Caco-2 (cell line): ENCODE measurements at regions not wholly inside any gene's neighbourhood (a gene's known extent, or its start where the extent isn't known, plus 50 kb on each side); places are given as distances from the start of the nearest gene placed in this dataset.

Experiments
- BruUV-seq: library from RNA; stranded (reverse); fragments of 400-500 nt; replicated peaks from 2 replicates; lab custom pipeline; 2021; lab: Mats Ljungman, UMichigan
- CTCF ChIA-PET: fragments of 300-600 bp; sonication (Branson Sonifier 250); formaldehyde crosslinking; loops from one replicate; lab custom pipeline; 2022; ENCODE audit warnings: antibody characterized with exemption; lab: Charles Lee
- POLR2A ChIA-PET: fragments of 300-600 bp; sonication (Branson Sonifier 250); formaldehyde crosslinking; loops from one replicate; lab custom pipeline; 2022; ENCODE audit warnings: antibody characterized with exemption; lab: Charles Lee
- DNase-seq, 2 experiments: peaks; one replicate each; pipeline versions ENCODE4 v3.0.0 to v3.0.0-alpha.2; 2020 to 2022
- H3K27me3 ChIP-seq: replicated peaks from 2 replicates; pipeline ENCODE4 v1.6.0; 2011; ENCODE audit warnings: low read length; ENCODE audit not compliant: control insufficient read depth, insufficient read depth
- H3K36me3 ChIP-seq: 2 replicates; pipeline ENCODE4 v1.5.1; 2011; ENCODE audit warnings: low read length; ENCODE audit not compliant: control insufficient read depth, insufficient read depth
- H3K4me1 ChIP-seq: fragments of 250-450 bp; sonication (Bioruptor Pico); 2 replicates; pipeline ENCODE4 v1.5.1; 2020; ENCODE audit warnings: mild to moderate bottlenecking
- H3K4me3 ChIP-seq: 2 replicates; pipeline ENCODE4 v1.5.1; 2011; ENCODE audit warnings: low read depth, mild to moderate bottlenecking, control low read depth, low read length
- H3K9me3 ChIP-seq: fragments of 250-450 bp; sonication (Bioruptor Pico); 2 replicates; pipeline ENCODE4 v1.5.1; 2020; ENCODE audit warnings: mild to moderate bottlenecking, moderate library complexity
- H3K27ac Mint-ChIP-seq: one replicate; pipeline ENCODE4 v1.8.0; 2022; ENCODE audit warnings: mixed read lengths; ENCODE audit not compliant: unreplicated experiment
- H3K27me3 Mint-ChIP-seq: one replicate; pipeline ENCODE4 v1.8.0; 2022; ENCODE audit warnings: mixed read lengths; ENCODE audit not compliant: insufficient read depth, unreplicated experiment
- H3K36me3 Mint-ChIP-seq: one replicate; pipeline ENCODE4 v1.8.0; 2022; ENCODE audit warnings: mild to moderate bottlenecking, mixed read lengths; ENCODE audit not compliant: insufficient read depth, unreplicated experiment
- H3K4me1 Mint-ChIP-seq: one replicate; pipeline ENCODE4 v1.8.0; 2022; ENCODE audit warnings: low read depth, mixed read lengths; ENCODE audit not compliant: unreplicated experiment
- H3K4me3 Mint-ChIP-seq: one replicate; pipeline ENCODE4 v1.8.0; 2022; ENCODE audit warnings: mild to moderate bottlenecking, moderate library complexity, mixed read lengths; ENCODE audit not compliant: unreplicated experiment
- H3K9me3 Mint-ChIP-seq: one replicate; pipeline ENCODE4 v1.8.0; 2022; ENCODE audit warnings: mixed read lengths; ENCODE audit not compliant: unreplicated experiment
- CTCF ChIP-seq, 2 experiments: fragments of 200-600 bp in 1 of 2; IDR thresholded peaks; 1 replicate in 1 of 2; 2 replicates in 1 of 2; pipeline versions ENCODE4 v1.5.1 to v1.8.0; 2011 to 2022; ENCODE audit warnings: antibody characterized with exemption in 1 of 2, control low read depth in 1 of 2, inconsistent platforms in 1 of 2, low read depth in 1 of 2, low read length in 1 of 2, mild to moderate bottlenecking in 1 of 2, moderate library complexity in 1 of 2; ENCODE audit not compliant: insufficient read depth in 1 of 2, severe bottlenecking in 1 of 2, unreplicated experiment in 1 of 2
- intact Hi-C: fragments of 100-400 bp; cut with micrococcal nuclease; formaldehyde crosslinking; loops from one replicate; pipeline ENCODE4 v1.10.0; 2022; ENCODE audit not compliant: unreplicated experiment

GRCh38 chr7:93039786-93040185, 78.0 kb downstream of the SAMD9 start:
- H3K4me3 Mint-ChIP-seq = no peak overlapping the region
- intact Hi-C loops = no loop called here
- no peak overlapping the region for H3K4me3 ChIP-seq
- no peak overlapping the region for H3K27ac Mint-ChIP-seq
- no peaks in the 10 kb centered on the region for H3K4me1 Mint-ChIP-seq
- BruUV-seq = no TSS peak
- ChIA-PET CTCF (no interaction called here), POLR2A (no interaction called here)
- H3K9me3 Mint-ChIP-seq = no peaks in the 10 kb centered on the region
- H3K27me3 ChIP-seq = no peaks in the 10 kb centered on the region
- no peaks in the 10 kb centered on the region for H3K27me3 Mint-ChIP-seq
- DNase-seq = no peak
- no peak for TF ChIP-seq CTCF (IDR thresholded peaks at IDR 0.05; ENCODE audit: insufficient read depth in 1 of 2, low read depth in 1 of 2, low read length in 1 of 2, severe bottlenecking in 1 of 2, unreplicated experiment in 1 of 2)
- no peaks in the 10 kb centered on the region for H3K4me1 ChIP-seq
- no peaks in the 10 kb centered on the region for H3K36me3 ChIP-seq
- H3K9me3 ChIP-seq = no peaks in the 10 kb centered on the region
- H3K36me3 Mint-ChIP-seq = no peaks in the 10 kb centered on the region

GRCh38 chr7:93039282-93039681, 78.5 kb downstream of the SAMD9 start:
- intact Hi-C loops = no loop called here
- Mint-ChIP-seq H3K4me1 (no peaks in the 10 kb centered on the region), H3K27me3 (no peaks in the 10 kb centered on the region), H3K9me3 (no peaks in the 10 kb centered on the region), H3K36me3 (no peaks in the 10 kb centered on the region), H3K27ac (no peak overlapping the region), H3K4me3 (no peak overlapping the region)
- no peak overlapping the region for H3K4me3 ChIP-seq
- H3K9me3 ChIP-seq = no peaks in the 10 kb centered on the region
- no peak for TF ChIP-seq CTCF (IDR thresholded peaks at IDR 0.05; ENCODE audit: insufficient read depth in 1 of 2, low read depth in 1 of 2, low read length in 1 of 2, severe bottlenecking in 1 of 2, unreplicated experiment in 1 of 2)
- no TSS peak for BruUV-seq
- no peak for DNase-seq
- CTCF ChIA-PET = no interaction called here
- H3K36me3 ChIP-seq = no peaks in the 10 kb centered on the region
- H3K27me3 ChIP-seq = no peaks in the 10 kb centered on the region
- POLR2A ChIA-PET = no interaction called here
- H3K4me1 ChIP-seq = no peaks in the 10 kb centered on the region

- Mint-ChIP-seq H3K4me1 (no peaks in the 10 kb centered on the region), H3K27me3 (peaks cover 6% of the 10 kb centered on the region), H3K9me3 (no peaks in the 10 kb centered on the region), H3K36me3 (no peaks in the 10 kb centered on the region), H3K27ac (no peak overlapping the region), H3K4me3 (no peak overlapping the region)
- H3K4me3 ChIP-seq = no peak overlapping the region
- H3K9me3 ChIP-seq = peaks cover 7% of the 10 kb centered on the region; the same call in 1 of the 2 replicates
- intact Hi-C loops = no loop called here
- no peaks in the 10 kb centered on the region for H3K4me1 ChIP-seq
- DNase-seq = no peak
- ChIA-PET POLR2A (no interaction called here), CTCF (no interaction called here)
- no peaks in the 10 kb centered on the region for H3K27me3 ChIP-seq
- H3K36me3 ChIP-seq = no peaks in the 10 kb centered on the region
- TF ChIP-seq CTCF (IDR thresholded peaks at IDR 0.05; ENCODE audit: insufficient read depth in 1 of 2, low read depth in 1 of 2, low read length in 1 of 2, severe bottlenecking in 1 of 2, unreplicated experiment in 1 of 2) = no peak
- no TSS peak for BruUV-seq
Observed at GRCh38 chr7:93036807-93037206, 81.0 kb downstream of the SAMD9 start.
